OCI-LY3 (cell line): ENCODE measurements at regions not wholly inside any gene's neighbourhood (a gene's known extent, or its start where the extent isn't known, plus 50 kb on each side); places are given as distances from the start of the nearest gene placed in this dataset.

Source experiments
- H2AFZ ChIP-seq: fragments of 200-600, 300-600 bp; shearing (Covaris generic); 2 replicates; pipeline ENCODE4 v1.6.0; 2014; ENCODE audit warnings: antibody characterized with exemption, low read depth, low read length
- H3K27ac ChIP-seq: fragments of 200-600, 300-600 bp; sonication (generic); 2 replicates; pipeline ENCODE4 v1.5.1; 2014; ENCODE audit warnings: mild to moderate bottlenecking, low read length, moderate library complexity, mixed read lengths
- H3K27me3 ChIP-seq: fragments of 200-600, 300-600 bp; sonication (generic); 2 replicates; pipeline ENCODE4 v1.6.1; 2014; ENCODE audit warnings: low read depth, low read length, mixed read lengths
- H3K36me3 ChIP-seq: fragments of 200-600, 300-600 bp; sonication (generic); replicated peaks from 2 replicates; pipeline ENCODE3; 2014; ENCODE audit warnings: low read depth, low read length, mixed read lengths
- H3K4me1 ChIP-seq: fragments of 300-600, 200-600 bp; sonication (generic); 2 replicates; pipeline ENCODE4 v1.6.1; 2014; ENCODE audit warnings: low read length, mixed read lengths
- H3K4me2 ChIP-seq: fragments of 200-600, 300-600 bp; sonication (generic); 2 replicates; pipeline ENCODE4 v1.6.1; 2014; ENCODE audit warnings: low read length, mixed read lengths
- H3K4me3 ChIP-seq: fragments of 300-600, 200-600 bp; sonication (generic); 2 replicates; pipeline ENCODE4 v1.5.1; 2014; ENCODE audit warnings: antibody characterized with exemption, mild to moderate bottlenecking, low read length, moderate library complexity
- H3K79me2 ChIP-seq: fragments of 300-600, 200-600 bp; shearing (Covaris generic); 2 replicates; pipeline ENCODE4 v1.6.1; 2014; ENCODE audit warnings: mild to moderate bottlenecking, low read length, mixed read lengths
- H3K9ac ChIP-seq: fragments of 300-600, 200-600 bp; shearing (Covaris generic); 2 replicates; pipeline ENCODE4 v1.6.0; 2014; ENCODE audit warnings: mild to moderate bottlenecking, low read length, moderate library complexity
- H3K9me3 ChIP-seq: fragments of 200-600, 300-600 bp; shearing (Covaris generic); 2 replicates; pipeline ENCODE4 v1.6.1; 2014; ENCODE audit warnings: low read length, mixed read lengths; ENCODE audit not compliant: insufficient read depth
- H4K20me1 ChIP-seq: fragments of 200-600, 300-600 bp; sonication (generic); 2 replicates; pipeline ENCODE4 v1.6.1; 2016; ENCODE audit warnings: low read length, mixed read lengths; ENCODE audit not compliant: insufficient read depth
- EZH2phosphoT487 ChIP-seq: fragments of 200-600 bp; shearing (Covaris generic); IDR thresholded peaks from 2 replicates; pipeline ENCODE4 v1.6.1; 2018; ENCODE audit warnings: antibody characterized with exemption, mixed run types, low read depth
- TF ChIP-seq, protein P1 (sequence below): fragments of 200-600, 300-600 bp; sonication (generic); IDR thresholded peaks from 2 replicates; pipeline ENCODE4 v1.5.1; 2014; ENCODE audit warnings: antibody characterized with exemption, low read length, low read depth

DNA sequence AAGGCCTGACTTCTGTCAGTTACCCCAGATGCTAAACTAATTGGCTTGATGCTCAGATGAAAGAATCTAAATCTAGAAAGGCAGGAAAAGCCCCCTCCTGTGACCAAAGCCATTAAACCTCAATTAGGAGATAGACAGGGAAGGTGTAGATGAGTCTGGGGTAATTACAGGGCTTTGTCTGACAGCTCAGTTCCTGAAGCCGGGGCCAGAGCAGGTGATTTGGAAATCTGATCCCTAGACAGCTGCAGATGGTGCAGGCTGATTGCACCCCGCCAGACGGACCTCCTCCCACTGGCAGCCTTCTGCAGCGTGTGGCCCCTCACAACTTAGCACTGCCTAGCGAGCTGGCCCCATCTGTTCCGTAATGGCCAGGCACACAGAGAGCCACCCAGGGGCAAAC is 395.1 kb downstream of the HLX start:
- no peaks in the 10 kb centered on the region for H3K79me2 ChIP-seq
- no peak overlapping the region for H3K9ac ChIP-seq
- no peaks in the 10 kb centered on the region for H3K27me3 ChIP-seq
- H3K36me3 ChIP-seq, result no peaks in the 10 kb centered on the region
- no peaks in the 10 kb centered on the region for H3K9me3 ChIP-seq
- H3K4me2 ChIP-seq, result no peak overlapping the region
- H3K27ac ChIP-seq, result no peak overlapping the region
- no peaks in the 10 kb centered on the region for H3K4me1 ChIP-seq
- no peak overlapping the region for H2AFZ ChIP-seq
- H4K20me1 ChIP-seq, result no peaks in the 10 kb centered on the region
- no peak overlapping the region for H3K4me3 ChIP-seq
- TF ChIP-seq EZH2phosphoT487, result no peak
- TF ChIP-seq, protein P1, sequence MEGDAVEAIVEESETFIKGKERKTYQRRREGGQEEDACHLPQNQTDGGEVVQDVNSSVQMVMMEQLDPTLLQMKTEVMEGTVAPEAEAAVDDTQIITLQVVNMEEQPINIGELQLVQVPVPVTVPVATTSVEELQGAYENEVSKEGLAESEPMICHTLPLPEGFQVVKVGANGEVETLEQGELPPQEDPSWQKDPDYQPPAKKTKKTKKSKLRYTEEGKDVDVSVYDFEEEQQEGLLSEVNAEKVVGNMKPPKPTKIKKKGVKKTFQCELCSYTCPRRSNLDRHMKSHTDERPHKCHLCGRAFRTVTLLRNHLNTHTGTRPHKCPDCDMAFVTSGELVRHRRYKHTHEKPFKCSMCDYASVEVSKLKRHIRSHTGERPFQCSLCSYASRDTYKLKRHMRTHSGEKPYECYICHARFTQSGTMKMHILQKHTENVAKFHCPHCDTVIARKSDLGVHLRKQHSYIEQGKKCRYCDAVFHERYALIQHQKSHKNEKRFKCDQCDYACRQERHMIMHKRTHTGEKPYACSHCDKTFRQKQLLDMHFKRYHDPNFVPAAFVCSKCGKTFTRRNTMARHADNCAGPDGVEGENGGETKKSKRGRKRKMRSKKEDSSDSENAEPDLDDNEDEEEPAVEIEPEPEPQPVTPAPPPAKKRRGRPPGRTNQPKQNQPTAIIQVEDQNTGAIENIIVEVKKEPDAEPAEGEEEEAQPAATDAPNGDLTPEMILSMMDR, result no peak

DNA sequence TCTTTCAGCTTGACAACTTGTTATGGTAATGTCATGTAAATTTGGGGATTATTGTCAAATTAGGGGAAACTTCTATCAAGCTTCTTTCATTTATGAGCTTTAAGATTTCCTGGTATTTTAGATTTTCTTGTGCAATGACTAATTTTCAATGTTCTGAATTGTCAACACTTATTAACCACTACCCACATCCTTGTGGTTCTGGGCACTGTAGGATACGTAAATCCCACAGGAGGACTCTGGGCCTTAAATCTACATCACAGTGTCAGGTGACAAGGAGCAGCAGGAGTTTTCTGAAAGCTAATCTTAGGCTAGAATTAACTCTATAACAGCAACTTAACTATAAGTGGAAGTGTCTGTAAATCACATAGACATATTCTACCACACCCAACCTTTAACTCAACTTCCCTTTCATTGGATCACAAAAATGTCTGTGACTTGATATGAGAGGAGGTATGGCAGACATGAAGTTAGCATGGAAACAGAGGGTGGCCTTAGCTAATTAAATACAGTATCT is 397.7 kb downstream of the HLX start:
- Histone ChIP-seq H4K20me1 (no peaks in the 10 kb centered on the region), H3K27me3 (no peaks in the 10 kb centered on the region), H3K36me3 (no peaks in the 10 kb centered on the region), H3K9ac (no peak overlapping the region), H3K4me3 (no peak overlapping the region), H2AFZ (no peak overlapping the region), H3K4me1 (no peaks in the 10 kb centered on the region), H3K27ac (no peak overlapping the region), H3K79me2 (no peaks in the 10 kb centered on the region), H3K9me3 (no peaks in the 10 kb centered on the region), H3K4me2 (no peak overlapping the region)
- TF ChIP-seq, protein P1, result no peak
- TF ChIP-seq EZH2phosphoT487, result no peak

DNA sequence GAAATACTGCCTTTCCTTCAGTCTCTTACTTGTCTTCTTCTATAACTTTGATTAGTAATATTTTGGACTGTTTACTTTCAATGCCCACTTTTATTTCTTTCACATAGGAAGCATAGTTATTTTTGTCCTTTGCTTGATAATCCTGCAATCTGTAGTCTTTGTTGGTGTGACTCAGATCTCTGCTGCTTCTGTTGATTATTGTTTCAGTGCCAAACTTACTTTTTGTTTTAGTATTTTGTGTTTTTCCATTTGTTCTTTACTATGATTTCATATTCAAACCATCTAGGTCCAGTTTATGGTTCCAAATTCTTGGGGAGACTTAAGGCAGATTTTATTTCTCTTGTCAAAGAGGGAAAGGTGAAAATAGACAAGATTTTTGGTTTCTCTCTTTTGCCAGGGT is 399.9 kb downstream of the HLX start:
- TF ChIP-seq EZH2phosphoT487, result no peak
- TF ChIP-seq, protein P1, result no peak
- H3K27ac ChIP-seq, result no peak overlapping the region
- no peaks in the 10 kb centered on the region for H3K9me3 ChIP-seq
- H3K9ac ChIP-seq, result no peak overlapping the region
- H3K27me3 ChIP-seq, result peaks cover 3% of the 10 kb centered on the region; the same call in 1 of the 2 replicates
- no peaks in the 10 kb centered on the region for H3K36me3 ChIP-seq
- H2AFZ ChIP-seq, result no peak overlapping the region
- no peak overlapping the region for H3K4me3 ChIP-seq
- no peaks in the 10 kb centered on the region for H4K20me1 ChIP-seq
- H3K4me1 ChIP-seq, result no peaks in the 10 kb centered on the region
- H3K79me2 ChIP-seq, result no peaks in the 10 kb centered on the region
- H3K4me2 ChIP-seq, result no peak overlapping the region

DNA sequence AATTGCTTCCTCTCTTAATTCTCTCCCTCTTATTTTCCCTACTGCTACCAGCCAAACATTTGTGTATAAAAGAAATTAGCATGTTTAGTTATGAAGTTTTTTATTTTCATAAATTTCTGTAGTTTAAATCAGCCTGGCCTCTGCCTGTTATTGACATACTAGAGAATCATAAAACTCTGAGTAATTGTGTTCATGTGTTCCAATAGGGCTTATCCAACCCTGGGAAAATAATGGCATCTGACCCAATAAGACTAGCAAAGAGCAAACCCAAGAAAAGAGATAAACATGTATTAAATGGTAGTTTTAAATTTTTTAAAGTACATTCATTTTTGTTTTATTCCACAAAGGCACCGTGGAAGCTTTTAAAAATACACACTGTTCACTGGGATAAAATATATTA is 404.3 kb downstream of the HLX start:
- H3K27ac ChIP-seq, result no peak overlapping the region
- H3K4me1 ChIP-seq, result no peaks in the 10 kb centered on the region
- H4K20me1 ChIP-seq, result no peaks in the 10 kb centered on the region
- TF ChIP-seq, protein P1, result no peak
- no peak for TF ChIP-seq EZH2phosphoT487
- H3K27me3 ChIP-seq, result peaks cover 3% of the 10 kb centered on the region; the same call in 1 of the 2 replicates
- H3K4me2 ChIP-seq, result no peak overlapping the region
- no peaks in the 10 kb centered on the region for H3K9me3 ChIP-seq
- H2AFZ ChIP-seq, result no peak overlapping the region
- no peaks in the 10 kb centered on the region for H3K36me3 ChIP-seq
- no peak overlapping the region for H3K9ac ChIP-seq
- no peaks in the 10 kb centered on the region for H3K79me2 ChIP-seq
- H3K4me3 ChIP-seq, result no peak overlapping the region
